Activated naive CD8-positive, alpha-beta T cell treated with anti-CD3 and anti-CD28 coated beads, Interleukin-2, amount 10 ng/mL, durations not matched to agents 7 days and 5 days (primary cell): ENCODE measurements at regions not wholly inside any gene's neighbourhood (a gene's known extent, or its start where the extent isn't known, plus 50 kb on each side); places are given as distances from the start of the nearest gene placed in this dataset.
"Not testable (repeated sequence)": the region's sequence is repeated elsewhere in the genome, so short reads cannot be mapped to it uniquely, and the experiment has no call there.

Source experiments
- ATAC-seq: fragments of 150-1000 bp; cut with Tn5 transposase; one replicate; pipeline ENCODE4 v1.10.0; 2021; ENCODE audit warnings: low read depth, moderate library complexity
- POLR2A ChIA-PET: fragments of 350-600 bp; sonication (Branson Sonifier 250); formaldehyde crosslinking; loops from one replicate; lab custom pipeline; 2021; ENCODE audit warnings: antibody characterized with exemption; lab: Charles Lee
- DNase-seq: peaks from one replicate; pipeline ENCODE4 v3.0.0; 2021
- H3K27ac Mint-ChIP-seq: one replicate; pipeline ENCODE4 v1.8.0; 2022; ENCODE audit warnings: mild to moderate bottlenecking, mixed read lengths
- H3K27me3 Mint-ChIP-seq: one replicate; pipeline ENCODE4 v1.8.0; 2022; ENCODE audit warnings: mild to moderate bottlenecking, moderate library complexity, mixed read lengths
- H3K36me3 Mint-ChIP-seq: one replicate; pipeline ENCODE4 v1.8.0; 2021; ENCODE audit warnings: mild to moderate bottlenecking, mixed read lengths
- H3K4me1 Mint-ChIP-seq: one replicate; pipeline ENCODE4 v1.8.0; 2021; ENCODE audit warnings: mixed read lengths
- H3K4me3 Mint-ChIP-seq: one replicate; pipeline ENCODE4 v1.8.0; 2022; ENCODE audit warnings: mild to moderate bottlenecking, moderate library complexity, mixed read lengths
- H3K9me3 Mint-ChIP-seq: one replicate; pipeline ENCODE4 v1.8.0; 2021; ENCODE audit warnings: mixed read lengths

- Mint-ChIP-seq H3K27ac (no peak overlapping the region), H3K4me3 (no peak overlapping the region), H3K27me3 (no peaks in the 10 kb centered on the region), H3K4me1 (no peaks in the 10 kb centered on the region), H3K9me3 (no peaks in the 10 kb centered on the region), H3K36me3 (no peaks in the 10 kb centered on the region)
- DNase-seq, result no peak
- no peak for ATAC-seq
- POLR2A ChIA-PET, result no interaction called here
Measured at GRCh38 chr9:27818348-27818747, 245.1 kb upstream of the C9orf72 start.

GRCh38 chr9:27828908-27829307 lies 255.6 kb upstream of the C9orf72 start:
- peaks cover under 1% of the 10 kb centered on the region for H3K27me3 Mint-ChIP-seq
- DNase-seq (no peak), ATAC-seq (no peak)
- no peak overlapping the region for H3K4me3 Mint-ChIP-seq
- POLR2A ChIA-PET, result no interaction called here
- H3K27ac Mint-ChIP-seq, result no peak overlapping the region
- H3K36me3 Mint-ChIP-seq, result no peaks in the 10 kb centered on the region
- H3K9me3 Mint-ChIP-seq, result no peaks in the 10 kb centered on the region
- H3K4me1 Mint-ChIP-seq, result no peaks in the 10 kb centered on the region

- H3K9me3 Mint-ChIP-seq, result no peaks in the 10 kb centered on the region
- ATAC-seq (no peak), DNase-seq (no peak)
- no peak overlapping the region for H3K27ac Mint-ChIP-seq
- no peaks in the 10 kb centered on the region for H3K27me3 Mint-ChIP-seq
- H3K4me3 Mint-ChIP-seq, result no peak overlapping the region
- no peaks in the 10 kb centered on the region for H3K36me3 Mint-ChIP-seq
- no peaks in the 10 kb centered on the region for H3K4me1 Mint-ChIP-seq
- POLR2A ChIA-PET, result no interaction called here
Measured at GRCh38 chr9:27829621-27830020, 256.3 kb upstream of the C9orf72 start.

- H3K9me3 Mint-ChIP-seq, H3K4me3 Mint-ChIP-seq, H3K27ac Mint-ChIP-seq, DNase-seq, H3K27me3 Mint-ChIP-seq, POLR2A ChIA-PET, ATAC-seq, H3K4me1 Mint-ChIP-seq, H3K36me3 Mint-ChIP-seq: not testable (repeated sequence)
Measured at GRCh38 chr9:27832108-27832507, 258.8 kb upstream of the C9orf72 start.

GRCh38 chr9:27835286-27835685 lies 262.0 kb upstream of the C9orf72 start:
- DNase-seq (no peak), ATAC-seq (no peak)
- Mint-ChIP-seq H3K36me3 (no peaks in the 10 kb centered on the region), H3K4me1 (no peaks in the 10 kb centered on the region), H3K27ac (no peak overlapping the region), H3K9me3 (no peaks in the 10 kb centered on the region), H3K27me3 (peaks cover 2% of the 10 kb centered on the region), H3K4me3 (no peak overlapping the region)
- POLR2A ChIA-PET, result no interaction called here

GRCh38 chr9:27835746-27836145 lies 262.5 kb upstream of the C9orf72 start:
- peaks cover 2% of the 10 kb centered on the region for H3K27me3 Mint-ChIP-seq
- ATAC-seq (no peak), DNase-seq (no peak)
- no peaks in the 10 kb centered on the region for H3K36me3 Mint-ChIP-seq
- no peak overlapping the region for H3K4me3 Mint-ChIP-seq
- no peak overlapping the region for H3K27ac Mint-ChIP-seq
- no peaks in the 10 kb centered on the region for H3K4me1 Mint-ChIP-seq
- no peaks in the 10 kb centered on the region for H3K9me3 Mint-ChIP-seq
- POLR2A ChIA-PET, result no interaction called here

GRCh38 chr9:27836661-27837401 lies 263.6 kb upstream of the C9orf72 start:
- H3K27me3 Mint-ChIP-seq, result peaks cover 6% of the 10 kb centered on the region
- H3K4me3 Mint-ChIP-seq, result no peak overlapping the region
- H3K4me1 Mint-ChIP-seq, result no peaks in the 10 kb centered on the region
- ATAC-seq, result no peak
- no peak overlapping the region for H3K27ac Mint-ChIP-seq
- no peak for DNase-seq
- no peaks in the 10 kb centered on the region for H3K9me3 Mint-ChIP-seq
- H3K36me3 Mint-ChIP-seq, result no peaks in the 10 kb centered on the region
- POLR2A ChIA-PET, result no interaction called here

GRCh38 chr9:27838876-27839275 lies 265.6 kb upstream of the C9orf72 start:
- Mint-ChIP-seq H3K4me1 (no peaks in the 10 kb centered on the region), H3K9me3 (no peaks in the 10 kb centered on the region), H3K4me3 (no peak overlapping the region), H3K27me3 (peaks cover 6% of the 10 kb centered on the region), H3K36me3 (no peaks in the 10 kb centered on the region), H3K27ac (no peak overlapping the region)
- ATAC-seq (no peak), DNase-seq (no peak)
- POLR2A ChIA-PET, result no interaction called here

- POLR2A ChIA-PET, H3K27ac Mint-ChIP-seq, H3K4me1 Mint-ChIP-seq, DNase-seq, H3K4me3 Mint-ChIP-seq, H3K36me3 Mint-ChIP-seq, H3K9me3 Mint-ChIP-seq, ATAC-seq, H3K27me3 Mint-ChIP-seq: not testable (repeated sequence)
Measured at GRCh38 chr9:27839767-27840166, 266.5 kb upstream of the C9orf72 start.

- no peaks in the 10 kb centered on the region for H3K36me3 Mint-ChIP-seq
- POLR2A ChIA-PET, result no interaction called here
Measured at GRCh38 chr9:27844797-27845196, 271.5 kb upstream of the C9orf72 start.

GRCh38 chr9:27847380-27847779 lies 274.1 kb upstream of the C9orf72 start:
- Mint-ChIP-seq H3K36me3 (no peaks in the 10 kb centered on the region), H3K4me1 (no peaks in the 10 kb centered on the region), H3K9me3 (no peaks in the 10 kb centered on the region), H3K4me3 (no peak overlapping the region), H3K27me3 (peaks cover 3% of the 10 kb centered on the region), H3K27ac (no peak overlapping the region)
- DNase-seq (no peak), ATAC-seq (no peak)
- POLR2A ChIA-PET, result no interaction called here

More at GRCh38 chr9:27844797-27845196, 271.5 kb upstream of the C9orf72 start:
- Mint-ChIP-seq H3K4me3 (no peak overlapping the region), H3K9me3 (no peaks in the 10 kb centered on the region), H3K27me3 (peaks cover 7% of the 10 kb centered on the region), H3K27ac (no peak overlapping the region), H3K4me1 (no peaks in the 10 kb centered on the region)
- ATAC-seq (no peak), DNase-seq (no peak)

- no peak overlapping the region for H3K4me3 Mint-ChIP-seq
- POLR2A ChIA-PET, result no interaction called here
- H3K27ac Mint-ChIP-seq, result no peak overlapping the region
- DNase-seq (no peak), ATAC-seq (no peak)
- no peaks in the 10 kb centered on the region for H3K36me3 Mint-ChIP-seq
- no peaks in the 10 kb centered on the region for H3K9me3 Mint-ChIP-seq
- no peaks in the 10 kb centered on the region for H3K4me1 Mint-ChIP-seq
- peaks cover 3% of the 10 kb centered on the region for H3K27me3 Mint-ChIP-seq
Measured at GRCh38 chr9:27847818-27848217, 274.5 kb upstream of the C9orf72 start.

GRCh38 chr9:27848315-27848714 lies 275.0 kb upstream of the C9orf72 start:
- ATAC-seq, result no peak
- Mint-ChIP-seq H3K27ac (no peak overlapping the region), H3K36me3 (no peaks in the 10 kb centered on the region), H3K27me3 (peaks cover 3% of the 10 kb centered on the region), H3K4me3 (no peak overlapping the region), H3K9me3 (no peaks in the 10 kb centered on the region), H3K4me1 (no peaks in the 10 kb centered on the region)
- DNase-seq, result no peak
- POLR2A ChIA-PET, result no interaction called here

GRCh38 chr9:27851858-27852257 lies 278.6 kb upstream of the C9orf72 start:
- ATAC-seq, result no peak

More at GRCh38 chr9:27851858-27852257, 278.6 kb upstream of the C9orf72 start:
- H3K4me3 Mint-ChIP-seq, result no peak overlapping the region
- no peak for DNase-seq
- H3K4me1 Mint-ChIP-seq, result no peaks in the 10 kb centered on the region
- H3K27me3 Mint-ChIP-seq, result peaks cover 3% of the 10 kb centered on the region
- no peak overlapping the region for H3K27ac Mint-ChIP-seq
- POLR2A ChIA-PET, result no interaction called here
- H3K9me3 Mint-ChIP-seq, result no peaks in the 10 kb centered on the region
- H3K36me3 Mint-ChIP-seq, result no peaks in the 10 kb centered on the region
